K562 (cell line): ENCODE measurements at regions not wholly inside any gene's neighbourhood (a gene's known extent, or its start where the extent isn't known, plus 50 kb on each side); places are given as distances from the start of the nearest gene placed in this dataset.

Experiments
- ATAC-seq: fragments of 200-7000 bp; cut with Tn5 transposase; 3 replicates; pipeline ENCODE4 v1.9.1; 2020; ENCODE audit warnings: moderate library complexity
- BruUV-seq: library from RNA; stranded (reverse); fragments of 400-500 nt; replicated peaks from 2 replicates; lab custom pipeline; 2021; lab: Mats Ljungman, UMichigan
- CTCF ChIA-PET: fragments of 300-600 bp; formaldehyde crosslinking; extraction: SDS; loops from one replicate; lab custom pipeline; 2021; ENCODE audit warnings: low intra/inter-chr PET ratio; lab: Yijun Ruan, JAX
- POLR2A ChIA-PET: fragments of 300-600, 350-650 bp; sonication (Branson Sonifier 250); formaldehyde crosslinking; extraction: SDS; loops from one replicate; lab custom pipeline; 2021; ENCODE audit warnings: antibody characterized with exemption, inconsistent platforms; lab: Yijun Ruan, JAX
- DNase-seq, 4 experiments: peaks; one replicate each; pipeline versions ENCODE4 v3.0.0 to v3.0.0-alpha.2; 2011 to 2018; ENCODE audit warnings: low spot score in 3 of 4, mixed read lengths in 3 of 4; ENCODE audit errors: extremely low read depth in 1 of 4
- FAIRE-seq: peaks from 2 replicates; lab custom pipeline; 2011; peaks lifted over from hg19 to GRCh38; lab: Jason Lieb, UNC
- H2AFZ ChIP-seq: 2 replicates; pipeline ENCODE4 v1.6.0; 2011; ENCODE audit warnings: low read depth, low read length, control low read depth, inconsistent platforms
- H3K27ac ChIP-seq: fragments of 200-600 bp; 3 replicates; pipeline ENCODE4 v1.8.0; 2011; ENCODE audit warnings: low read depth, mild to moderate bottlenecking, control low read depth, inconsistent platforms, low read length, moderate library complexity, mixed read lengths; ENCODE audit errors: extremely low read depth
- H3K27me3 ChIP-seq, 2 experiments: fragments of 300-600 bp in 1 of 2; 2 replicates in 1 of 2; 3 replicates in 1 of 2; pipeline versions ENCODE4 v1.6.0 to v1.8.0; 2011; ENCODE audit warnings: inconsistent platforms in 2 of 2, low read length in 2 of 2, mild to moderate bottlenecking in 1 of 2, mixed read lengths in 1 of 2, moderate library complexity in 1 of 2; ENCODE audit not compliant: control insufficient read depth in 2 of 2, insufficient read depth in 2 of 2
- H3K36me3 ChIP-seq: fragments of 300-600 bp; 3 replicates; pipeline ENCODE4 v1.8.0; 2011; ENCODE audit warnings: mild to moderate bottlenecking, low read length, inconsistent platforms; ENCODE audit not compliant: control insufficient read depth, insufficient read depth
- H3K4me1 ChIP-seq, 2 experiments: fragments of 200-600 bp in 1 of 2; replicated peaks in 1 of 2; 2 replicates in 1 of 2; 3 replicates in 1 of 2; pipeline versions ENCODE4 v1.5.1 to v1.8.0; 2011; ENCODE audit warnings: inconsistent platforms in 2 of 2, low read length in 2 of 2, mild to moderate bottlenecking in 1 of 2, mixed read lengths in 1 of 2, moderate library complexity in 1 of 2; ENCODE audit not compliant: control insufficient read depth in 2 of 2, insufficient read depth in 2 of 2
- H3K4me2 ChIP-seq: 2 replicates; pipeline ENCODE4 v1.6.1; 2011; ENCODE audit warnings: low read length, control low read depth, inconsistent platforms, mixed read lengths; ENCODE audit not compliant: insufficient read depth
- H3K4me3 ChIP-seq: fragments of 200-600 bp; sonication (generic), shearing (Covaris generic); 2 replicates; pipeline ENCODE4 v1.5.1; 2016; ENCODE audit warnings: control low read depth, inconsistent platforms
- H3K79me2 ChIP-seq: fragments of 200-600 bp; 3 replicates; pipeline ENCODE4 v1.8.0; 2011; ENCODE audit warnings: low read length, inconsistent platforms; ENCODE audit not compliant: control insufficient read depth, insufficient read depth
- H3K9ac ChIP-seq, 2 experiments: 2 replicates each; pipeline versions ENCODE4 v1.6.0 to v1.6.1; 2011; ENCODE audit warnings: low read depth in 2 of 2, low read length in 2 of 2, control low read depth in 1 of 2, inconsistent platforms in 1 of 2, mild to moderate bottlenecking in 1 of 2, mixed read lengths in 1 of 2; ENCODE audit not compliant: insufficient read depth in 1 of 2
- H3K9me1 ChIP-seq: one replicate; pipeline ENCODE4 v1.6.0; 2011; ENCODE audit warnings: inconsistent platforms, mild to moderate bottlenecking, low read length, moderate library complexity; ENCODE audit not compliant: control insufficient read depth, insufficient read depth
- H3K9me3 ChIP-seq: replicated peaks from 2 replicates; pipeline ENCODE4 v1.5.1; 2011; ENCODE audit warnings: low read depth, low read length, inconsistent platforms; ENCODE audit not compliant: control insufficient read depth, insufficient read depth
- H4K20me1 ChIP-seq: replicated peaks from 2 replicates; pipeline ENCODE4 v1.6.1; 2011; ENCODE audit warnings: low read length, inconsistent platforms, mixed read lengths; ENCODE audit not compliant: control insufficient read depth, insufficient read depth
- BACH1 ChIP-seq: fragments of 200-800 bp; sonication (Bioruptor generic); IDR thresholded peaks from 2 replicates; pipeline ENCODE4 v1.6.1; 2016; ENCODE audit warnings: missing genetic modification characterization, missing compliant biosample characterization
- HNRNPH1 ChIP-seq: fragments of 200-400 bp; formaldehyde crosslinking; optimal IDR thresholded peaks from 2 replicates; pipeline ENCODE3; 2017; ENCODE audit warnings: low read depth, mild to moderate bottlenecking, low read length, moderate library complexity
- KAT2B ChIP-seq: IDR thresholded peaks from one replicate; pipeline ENCODE4 v1.6.1; 2012; ENCODE audit warnings: low read depth, mild to moderate bottlenecking, control low read depth, inconsistent platforms, low read length, moderate library complexity
- NEUROD1 ChIP-seq: fragments of 150-350 bp; IDR thresholded peaks from 2 replicates; pipeline ENCODE4 v1.6.1; 2014; ENCODE audit warnings: borderline replicate concordance, low read length, low read depth; ENCODE audit not compliant: partially characterized antibody
- STAG1 ChIP-seq: sonication (generic); formaldehyde crosslinking; IDR thresholded peaks from 2 replicates; pipeline ENCODE4 v1.5.0; 2020; ENCODE audit warnings: missing genetic modification reagents, borderline replicate concordance
- STAT5B ChIP-seq: fragments of 250-450 bp; sonication (Bioruptor Pico); IDR thresholded peaks from 2 replicates; pipeline ENCODE4 v1.8.0; 2021; ENCODE audit warnings: mild to moderate bottlenecking, inconsistent platforms
- TAF9B ChIP-seq: fragments of 450-650 bp; IDR thresholded peaks from 2 replicates; pipeline ENCODE4 v1.6.1; 2018; ENCODE audit warnings: mild to moderate bottlenecking; ENCODE audit not compliant: partially characterized antibody
- ZNF780A ChIP-seq: fragments of 250-450 bp; sonication (Bioruptor Pico); IDR thresholded peaks from 2 replicates; pipeline ENCODE4 v1.5.0; 2021; ENCODE audit warnings: mild to moderate bottlenecking
- WGBS: fragments of 100-300 bp; shearing (Covaris generic); methylation state at CpG from one replicate; pipeline ENCODE4 v1.1.6; 2016; ENCODE audit warnings: low coverage, mixed read lengths; ENCODE audit not compliant: insufficient coverage; ENCODE audit errors: missing lambda C conversion rate; 5-methylcytosine and 5-hydroxymethylcytosine counted together
- in situ Hi-C: fragments of 300-500 bp; cut with MboI; formaldehyde crosslinking; loops from 4 replicates; pipeline ENCODE4 v1.15.0; 2018; ENCODE audit warnings: inconsistent platforms, mixed read lengths
- intact Hi-C: fragments of 100-400 bp; cut with micrococcal nuclease; formaldehyde crosslinking; loops from 2 replicates; pipeline ENCODE4 v1.14.2; 2022
- TF ChIP-seq, protein P1 (sequence below), 2 experiments: IDR thresholded peaks in 1 of 2; conservative IDR thresholded peaks in 1 of 2; 2 replicates each; pipeline ENCODE4 v1.6.1; 2016; ENCODE audit warnings: low read depth in 2 of 2, mild to moderate bottlenecking in 1 of 2, missing compliant biosample characterization in 1 of 2, missing genetic modification characterization in 1 of 2, moderate library complexity in 1 of 2
- TF ChIP-seq, protein P2 (sequence below), 2 experiments: fragments of 450-650 bp in 1 of 2; sonication (generic) in 1 of 2; formaldehyde crosslinking in 1 of 2; IDR thresholded peaks; 2 replicates each; pipeline versions ENCODE4 v1.7.1 to v1.9.0; 2016 to 2022; ENCODE audit warnings: inconsistent platforms in 1 of 2, mild to moderate bottlenecking in 1 of 2, missing genetic modification reagents in 1 of 2

DNA sequence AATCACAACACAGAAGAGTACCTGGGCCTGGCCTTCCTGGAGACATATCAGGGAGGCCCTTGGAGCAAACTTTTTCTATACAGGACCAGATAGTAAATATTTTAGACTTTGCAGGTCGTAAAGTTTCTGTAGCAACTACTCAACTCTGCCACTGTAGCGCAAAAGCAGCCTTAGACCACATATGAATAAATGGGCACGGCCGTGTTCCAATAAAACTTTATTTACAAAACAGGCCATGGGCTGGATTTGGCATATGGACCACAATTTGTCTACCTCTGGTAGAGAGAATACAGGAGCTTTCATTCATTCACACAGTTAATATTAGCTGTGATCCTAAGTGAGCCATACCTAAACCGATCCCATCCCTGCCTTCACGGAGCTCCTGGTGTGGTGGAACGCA lies 98.6 kb upstream of the CAB39 start:
- no peak overlapping the region for H3K4me2 ChIP-seq
- TF ChIP-seq KAT2B (no peak), STAT5B (CRISPR knock-in tag) (no peak), ZNF780A (CRISPR knock-in tag) (no peak), STAG1 (CRISPR knock-in tag) (no peak), TAF9B (no peak), HNRNPH1 (no peak), NEUROD1 (no peak), BACH1 (tag) (no peak)
- TF ChIP-seq, protein P1, sequence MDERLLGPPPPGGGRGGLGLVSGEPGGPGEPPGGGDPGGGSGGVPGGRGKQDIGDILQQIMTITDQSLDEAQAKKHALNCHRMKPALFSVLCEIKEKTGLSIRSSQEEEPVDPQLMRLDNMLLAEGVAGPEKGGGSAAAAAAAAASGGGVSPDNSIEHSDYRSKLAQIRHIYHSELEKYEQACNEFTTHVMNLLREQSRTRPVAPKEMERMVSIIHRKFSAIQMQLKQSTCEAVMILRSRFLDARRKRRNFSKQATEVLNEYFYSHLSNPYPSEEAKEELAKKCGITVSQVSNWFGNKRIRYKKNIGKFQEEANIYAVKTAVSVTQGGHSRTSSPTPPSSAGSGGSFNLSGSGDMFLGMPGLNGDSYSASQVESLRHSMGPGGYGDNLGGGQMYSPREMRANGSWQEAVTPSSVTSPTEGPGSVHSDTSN (CRISPR knock-in tag; IDR thresholded peaks at IDR 0.05; ENCODE audit: low read depth) = no peak
- TF ChIP-seq, protein P1 (tag; conservative IDR thresholded peaks at IDR 0.05; ENCODE audit: low read depth) = no peak
- TF ChIP-seq, protein P2, sequence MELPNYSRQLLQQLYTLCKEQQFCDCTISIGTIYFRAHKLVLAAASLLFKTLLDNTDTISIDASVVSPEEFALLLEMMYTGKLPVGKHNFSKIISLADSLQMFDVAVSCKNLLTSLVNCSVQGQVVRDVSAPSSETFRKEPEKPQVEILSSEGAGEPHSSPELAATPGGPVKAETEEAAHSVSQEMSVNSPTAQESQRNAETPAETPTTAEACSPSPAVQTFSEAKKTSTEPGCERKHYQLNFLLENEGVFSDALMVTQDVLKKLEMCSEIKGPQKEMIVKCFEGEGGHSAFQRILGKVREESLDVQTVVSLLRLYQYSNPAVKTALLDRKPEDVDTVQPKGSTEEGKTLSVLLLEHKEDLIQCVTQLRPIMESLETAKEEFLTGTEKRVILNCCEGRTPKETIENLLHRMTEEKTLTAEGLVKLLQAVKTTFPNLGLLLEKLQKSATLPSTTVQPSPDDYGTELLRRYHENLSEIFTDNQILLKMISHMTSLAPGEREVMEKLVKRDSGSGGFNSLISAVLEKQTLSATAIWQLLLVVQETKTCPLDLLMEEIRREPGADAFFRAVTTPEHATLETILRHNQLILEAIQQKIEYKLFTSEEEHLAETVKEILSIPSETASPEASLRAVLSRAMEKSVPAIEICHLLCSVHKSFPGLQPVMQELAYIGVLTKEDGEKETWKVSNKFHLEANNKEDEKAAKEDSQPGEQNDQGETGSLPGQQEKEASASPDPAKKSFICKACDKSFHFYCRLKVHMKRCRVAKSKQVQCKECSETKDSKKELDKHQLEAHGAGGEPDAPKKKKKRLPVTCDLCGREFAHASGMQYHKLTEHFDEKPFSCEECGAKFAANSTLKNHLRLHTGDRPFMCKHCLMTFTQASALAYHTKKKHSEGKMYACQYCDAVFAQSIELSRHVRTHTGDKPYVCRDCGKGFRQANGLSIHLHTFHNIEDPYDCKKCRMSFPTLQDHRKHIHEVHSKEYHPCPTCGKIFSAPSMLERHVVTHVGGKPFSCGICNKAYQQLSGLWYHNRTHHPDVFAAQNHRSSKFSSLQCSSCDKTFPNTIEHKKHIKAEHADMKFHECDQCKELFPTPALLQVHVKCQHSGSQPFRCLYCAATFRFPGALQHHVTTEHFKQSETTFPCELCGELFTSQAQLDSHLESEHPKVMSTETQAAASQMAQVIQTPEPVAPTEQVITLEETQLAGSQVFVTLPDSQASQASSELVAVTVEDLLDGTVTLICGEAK (IDR thresholded peaks at IDR 0.05) = peak; percentile 93
- TF ChIP-seq, protein P2 (CRISPR knock-in tag; IDR thresholded peaks at IDR 0.05) = peak; percentile 91

More for the DNA sequence above, 98.6 kb upstream of the CAB39 start:
- no peak overlapping the region for H3K27ac ChIP-seq
- CTCF ChIA-PET = interaction anchor here (0.6 kb wide), 1 partner anchor 1312 kb away, joined by 3 read pairs; no protein-coding TSS in a partner anchor
- intact Hi-C loops = loop anchor here (5.0 to 10.0 kb wide), 5 partner anchors 98 to 829 kb away; partner anchors contain the start of genes CAB39 and SP140L
- no peaks in the 10 kb centered on the region for H3K79me2 ChIP-seq
- no peaks in the 10 kb centered on the region for H3K36me3 ChIP-seq
- BruUV-seq = no TSS peak
- in situ Hi-C loops = loop anchor here (5.0 kb wide), 1 partner anchor 607 kb away; no protein-coding TSS in a partner anchor
- DNase-seq (no peak), ATAC-seq (no peak), FAIRE-seq (no peak)
- H3K4me1 ChIP-seq = no peaks in the 10 kb centered on the region
- H3K9me3 ChIP-seq = no peaks in the 10 kb centered on the region
- POLR2A ChIA-PET = interaction anchor here (0.6 kb wide), 1 partner anchor 57 kb away, joined by 3 read pairs; no protein-coding TSS in a partner anchor
- H3K9me1 ChIP-seq = no peaks in the 10 kb centered on the region
- no peaks in the 10 kb centered on the region for H4K20me1 ChIP-seq
- 84% methylated on average over 7 of the region's 7 CpGs for WGBS
- H3K27me3 ChIP-seq = no peaks in the 10 kb centered on the region
- no peak overlapping the region for H3K4me3 ChIP-seq
- H3K9ac ChIP-seq = no peak overlapping the region
- H2AFZ ChIP-seq = no peak overlapping the region; the same call in 1 of the 2 replicates
